ENCODE measurements at regions not wholly inside any gene's neighbourhood (a gene's known extent, or its start where the extent isn't known, plus 50 kb on each side); places are given as distances from the start of the nearest gene placed in this dataset.

DNA sequence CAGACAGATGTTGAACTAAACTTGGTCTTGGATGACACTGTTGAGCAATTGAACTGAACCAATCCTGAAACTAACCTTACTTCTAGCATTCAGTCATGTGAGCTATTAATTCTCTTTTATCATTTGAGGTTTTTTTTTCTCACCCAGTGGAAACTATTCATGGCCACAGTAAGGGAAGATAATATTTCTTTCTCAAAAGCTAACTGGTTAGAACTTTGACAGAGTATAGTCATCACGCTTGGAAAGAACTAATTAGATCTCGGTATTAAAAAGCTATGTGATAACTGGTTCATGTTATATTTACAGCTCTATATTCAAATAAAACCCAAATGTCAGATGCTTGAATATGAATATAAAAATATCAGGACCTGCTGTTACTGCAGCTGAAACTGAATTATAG is 89.5 kb downstream of the OTUD1 start:
- no peak overlapping the region for H3K4me3 ChIP-seq
- DNase-seq (no peak), ATAC-seq (no peak)
- WGBS, 2 donors, result 83 to 93% methylated on average over 2 of the region's 2 CpGs
- no peak overlapping the region for H3K27ac ChIP-seq
- H3K27me3 ChIP-seq, result no peaks in the 10 kb centered on the region
- intact Hi-C loops (cut with DNase I), result loop anchor here (5.0 kb wide), 1 partner anchor 216 kb away; no protein-coding TSS in a partner anchor
- no peaks in the 10 kb centered on the region for H3K9me3 ChIP-seq
- H3K36me3 ChIP-seq (replicated peaks in 1 of 2; ENCODE audit: insufficient read depth in 1 of 2, low read depth in 2 of 2), result no peaks in the 10 kb centered on the region
- no peaks in the 10 kb centered on the region for H3K4me1 ChIP-seq
- TF ChIP-seq, protein P1, sequence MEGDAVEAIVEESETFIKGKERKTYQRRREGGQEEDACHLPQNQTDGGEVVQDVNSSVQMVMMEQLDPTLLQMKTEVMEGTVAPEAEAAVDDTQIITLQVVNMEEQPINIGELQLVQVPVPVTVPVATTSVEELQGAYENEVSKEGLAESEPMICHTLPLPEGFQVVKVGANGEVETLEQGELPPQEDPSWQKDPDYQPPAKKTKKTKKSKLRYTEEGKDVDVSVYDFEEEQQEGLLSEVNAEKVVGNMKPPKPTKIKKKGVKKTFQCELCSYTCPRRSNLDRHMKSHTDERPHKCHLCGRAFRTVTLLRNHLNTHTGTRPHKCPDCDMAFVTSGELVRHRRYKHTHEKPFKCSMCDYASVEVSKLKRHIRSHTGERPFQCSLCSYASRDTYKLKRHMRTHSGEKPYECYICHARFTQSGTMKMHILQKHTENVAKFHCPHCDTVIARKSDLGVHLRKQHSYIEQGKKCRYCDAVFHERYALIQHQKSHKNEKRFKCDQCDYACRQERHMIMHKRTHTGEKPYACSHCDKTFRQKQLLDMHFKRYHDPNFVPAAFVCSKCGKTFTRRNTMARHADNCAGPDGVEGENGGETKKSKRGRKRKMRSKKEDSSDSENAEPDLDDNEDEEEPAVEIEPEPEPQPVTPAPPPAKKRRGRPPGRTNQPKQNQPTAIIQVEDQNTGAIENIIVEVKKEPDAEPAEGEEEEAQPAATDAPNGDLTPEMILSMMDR (IDR thresholded peaks at IDR 0.05), result no peak
- TF ChIP-seq POLR2A (IDR thresholded peaks at IDR 0.05), result no peak

DNA sequence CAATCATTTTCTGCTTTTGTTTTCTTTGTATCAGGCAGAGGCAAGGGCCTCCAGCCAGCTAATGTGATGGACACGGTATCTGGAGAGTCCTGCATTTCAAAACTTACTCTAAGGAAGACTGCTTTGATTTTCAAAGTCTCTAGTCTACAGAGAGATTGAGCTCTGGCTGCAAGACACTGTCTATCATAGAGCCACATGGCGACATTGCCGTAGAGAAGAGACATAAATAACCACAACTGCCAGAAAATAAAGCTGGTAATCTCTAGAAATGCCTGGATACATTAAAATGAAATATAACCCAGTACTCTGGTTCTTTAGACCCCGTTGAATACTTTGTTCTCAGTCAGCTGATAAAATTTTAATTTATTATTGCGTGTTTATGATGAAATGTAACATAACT is 90.8 kb downstream of the OTUD1 start:
- Histone ChIP-seq H3K9me3 (no peaks in the 10 kb centered on the region), H3K27ac (no peak overlapping the region), H3K27me3 (no peaks in the 10 kb centered on the region), H3K4me1 (no peaks in the 10 kb centered on the region), H3K36me3 (replicated peaks in 1 of 2; ENCODE audit: insufficient read depth in 1 of 2, low read depth in 2 of 2) (no peaks in the 10 kb centered on the region), H3K4me3 (no peak overlapping the region)
- DNase-seq (no peak), ATAC-seq (no peak)
- WGBS, 2 donors, result 74 to 79% methylated on average over 5 of the region's 5 CpGs
- intact Hi-C loops (cut with DNase I), result loop anchor here (5.0 kb wide), 1 partner anchor 217 kb away; no protein-coding TSS in a partner anchor
- TF ChIP-seq, protein P1 (IDR thresholded peaks at IDR 0.05), result no peak
- TF ChIP-seq POLR2A (IDR thresholded peaks at IDR 0.05), result no peak

DNA sequence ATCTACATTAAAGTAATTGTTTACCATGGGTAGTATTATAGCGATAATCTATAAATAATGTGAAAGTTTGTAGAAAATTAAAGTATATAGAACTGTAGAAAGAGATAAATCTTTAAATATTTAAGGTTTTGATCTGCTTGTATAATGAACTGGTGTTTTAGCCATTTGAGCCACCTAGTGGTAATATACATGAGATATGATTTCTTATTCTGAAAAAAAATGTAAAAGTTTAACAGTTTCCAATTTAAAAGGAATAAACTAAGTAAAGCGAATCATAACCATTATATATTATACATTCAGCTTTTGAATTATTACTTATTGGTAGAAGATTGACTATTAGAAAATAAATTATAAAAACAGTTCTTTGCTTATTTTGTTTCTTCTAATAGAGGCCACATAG is 91.2 kb downstream of the OTUD1 start:
- no peaks in the 10 kb centered on the region for H3K27me3 ChIP-seq
- H3K27ac ChIP-seq, result no peak overlapping the region
- H3K4me1 ChIP-seq, result no peaks in the 10 kb centered on the region
- ATAC-seq (no peak), DNase-seq (no peak)
- no peaks in the 10 kb centered on the region for H3K36me3 ChIP-seq (replicated peaks in 1 of 2; ENCODE audit: insufficient read depth in 1 of 2, low read depth in 2 of 2)
- TF ChIP-seq POLR2A (IDR thresholded peaks at IDR 0.05), result no peak
- TF ChIP-seq, protein P1 (IDR thresholded peaks at IDR 0.05), result peak in 5 of 7 experiments; percentile 23 to 42 (median 34)
- 52 to 59% methylated on average over 2 of the region's 2 CpGs for WGBS, 2 donors
- intact Hi-C loops (cut with DNase I), result no loop called here
- H3K4me3 ChIP-seq, result no peak overlapping the region
- H3K9me3 ChIP-seq, result no peaks in the 10 kb centered on the region

DNA sequence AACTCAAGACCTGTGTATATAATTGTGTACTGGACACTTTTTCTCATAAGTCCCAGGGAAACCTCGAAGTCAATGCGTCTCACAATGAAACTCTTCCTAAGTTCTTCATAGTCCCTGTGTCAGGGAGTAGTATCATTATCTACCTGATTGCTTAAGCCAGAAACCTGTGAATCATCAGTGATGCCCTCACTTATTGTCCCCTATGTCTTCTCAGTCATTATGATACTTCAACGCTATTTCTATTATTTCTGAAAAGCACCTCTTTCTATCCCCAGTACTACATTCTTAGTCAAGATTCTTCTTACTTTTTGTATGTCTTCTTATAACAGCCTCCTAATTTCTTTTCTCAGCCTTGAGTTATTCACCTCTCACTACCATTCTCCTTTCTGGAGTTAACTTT is 94.3 kb downstream of the OTUD1 start:
- TF ChIP-seq, protein P1 (IDR thresholded peaks at IDR 0.05), result no peak
- no peak for TF ChIP-seq POLR2A (IDR thresholded peaks at IDR 0.05)
- intact Hi-C loops (cut with DNase I), result no loop called here
- DNase-seq (no peak), ATAC-seq (no peak)
- H3K36me3 ChIP-seq (replicated peaks in 1 of 2; ENCODE audit: insufficient read depth in 1 of 2, low read depth in 2 of 2), result no peaks in the 10 kb centered on the region
- H3K4me1 ChIP-seq, result no peaks in the 10 kb centered on the region
- 86 to 95% methylated on average over 3 of the region's 3 CpGs for WGBS, 2 donors
- H3K4me3 ChIP-seq, result no peak overlapping the region
- no peaks in the 10 kb centered on the region for H3K27me3 ChIP-seq
- H3K9me3 ChIP-seq, result no peaks in the 10 kb centered on the region
- H3K27ac ChIP-seq, result no peak overlapping the region

DNA sequence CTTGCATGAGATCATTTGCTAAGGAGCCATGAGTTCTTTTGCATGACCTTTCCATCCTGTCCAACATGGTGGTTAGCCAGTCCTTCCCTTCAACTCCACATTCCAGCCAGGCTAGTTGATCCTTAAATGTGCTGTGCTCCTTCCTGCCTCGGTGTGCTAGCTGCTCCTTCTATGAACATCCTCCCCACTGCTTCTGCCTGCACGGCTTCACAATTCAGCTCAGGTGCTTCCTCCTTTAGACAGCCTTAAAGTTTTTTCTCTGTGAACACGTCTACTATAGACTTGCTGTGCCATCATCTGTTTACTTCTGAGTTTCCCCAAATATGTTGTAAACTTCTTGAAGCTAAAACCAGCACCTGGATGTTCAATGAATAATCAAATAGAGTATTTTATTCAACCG is 95.5 kb downstream of the OTUD1 start:
- WGBS, 2 donors, result 44 to 61% methylated on average over 4 of the region's 4 CpGs
- H3K9me3 ChIP-seq, result no peaks in the 10 kb centered on the region
- intact Hi-C loops (cut with DNase I), result no loop called here
- ATAC-seq (no peak), DNase-seq (no peak)
- no peak overlapping the region for H3K4me3 ChIP-seq
- H3K36me3 ChIP-seq (replicated peaks in 1 of 2; ENCODE audit: insufficient read depth in 1 of 2, low read depth in 2 of 2), result no peaks in the 10 kb centered on the region
- no peaks in the 10 kb centered on the region for H3K4me1 ChIP-seq
- no peaks in the 10 kb centered on the region for H3K27me3 ChIP-seq
- TF ChIP-seq, protein P1 (IDR thresholded peaks at IDR 0.05), result no peak
- no peak for TF ChIP-seq POLR2A (IDR thresholded peaks at IDR 0.05)
- H3K27ac ChIP-seq, result no peak overlapping the region

All from body of pancreas (tissue), 4 donors.